ENCODE measurements at regions not wholly inside any gene's neighbourhood (a gene's known extent, or its start where the extent isn't known, plus 50 kb on each side); places are given as distances from the start of the nearest gene placed in this dataset.
"Not testable (repeated sequence)": the region's sequence is repeated elsewhere in the genome, so short reads cannot be mapped to it uniquely, and the experiment has no call there.

DNA sequence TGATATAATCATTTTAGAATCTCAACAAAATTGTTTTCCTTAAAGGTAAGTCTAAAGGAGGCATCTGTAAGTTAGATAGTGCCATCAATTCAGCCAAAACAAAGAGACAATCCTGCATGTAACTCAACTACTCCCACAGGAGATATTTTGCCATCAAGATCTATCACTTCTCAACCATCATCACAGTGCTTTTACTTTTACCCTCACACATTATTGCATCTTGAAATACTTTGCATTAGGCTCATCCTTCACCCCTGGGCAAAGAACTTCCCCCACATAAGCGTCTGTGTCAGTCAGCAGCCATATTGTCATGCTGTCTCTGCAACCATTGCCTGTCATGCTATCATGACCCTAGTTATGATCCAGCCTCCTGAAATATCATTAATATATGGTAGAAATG is 54.9 kb upstream of the NLGN1 start:
- no peak for DNase-seq (ENCODE audit: low spot score)
- FAIRE-seq, result no peak

DNA sequence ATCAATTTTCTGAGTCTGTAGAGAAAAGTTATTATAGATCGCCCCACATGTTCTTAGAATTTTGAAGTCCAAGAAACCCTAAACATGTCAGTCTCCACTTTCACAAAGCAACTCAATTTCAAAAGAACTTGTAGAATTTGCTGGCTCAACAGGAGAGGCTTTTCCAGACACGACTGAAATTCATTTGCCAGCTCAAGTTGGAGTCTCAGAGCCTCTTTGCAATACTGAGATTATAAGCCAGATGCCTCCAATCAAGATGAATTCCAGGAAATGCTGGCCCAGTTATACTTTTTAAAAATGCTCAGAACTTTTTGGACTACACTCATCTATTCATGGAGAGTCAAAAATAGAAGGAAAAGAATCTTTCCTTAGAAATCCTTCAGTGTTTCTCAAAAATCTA is 56.9 kb upstream of the NLGN1 start:
- no peak for FAIRE-seq

DNA sequence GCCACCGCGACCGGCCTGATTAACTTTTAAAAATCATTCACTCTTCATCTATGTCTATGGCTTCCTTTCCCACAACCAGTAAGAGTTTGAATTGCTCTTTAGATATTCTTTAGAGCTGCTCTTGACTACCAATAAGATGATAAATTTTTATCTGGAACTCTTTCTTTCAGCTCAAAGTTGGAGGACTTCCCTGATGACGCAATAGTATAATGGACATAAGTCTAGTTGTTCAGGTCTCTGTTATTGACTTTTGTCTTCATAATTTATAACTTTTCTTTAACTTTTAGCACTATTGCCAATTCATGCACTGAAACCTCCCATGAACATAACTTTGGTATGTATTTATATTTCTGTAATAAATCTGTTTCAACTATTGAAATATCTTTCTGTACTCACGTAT is 61.3 kb upstream of the NLGN1 start:
- FAIRE-seq (no peak), DNase-seq (ENCODE audit: low spot score) (no peak)

More for the DNA sequence above, 56.9 kb upstream of the NLGN1 start:
- DNase-seq (ENCODE audit: low spot score), result no peak

DNA sequence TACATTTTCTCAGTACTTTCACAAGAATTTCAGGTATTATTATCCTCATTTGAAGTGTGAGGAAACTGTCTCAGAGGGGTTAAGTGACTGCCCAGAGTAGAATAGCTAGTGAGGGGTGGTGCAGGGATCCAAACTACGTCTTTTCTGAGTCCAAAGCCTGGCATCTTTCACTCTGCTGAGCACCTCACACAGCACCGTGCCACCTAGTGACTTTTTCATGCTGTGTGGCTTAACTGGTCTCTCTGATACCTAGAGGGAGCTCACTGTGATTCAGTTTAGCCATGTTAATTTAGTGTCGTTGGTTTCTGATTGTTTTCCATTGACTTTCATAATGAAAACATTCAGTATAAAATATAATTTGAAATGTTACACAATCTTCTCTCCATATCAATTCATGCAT is 91.4 kb upstream of the NLGN1 start:
- DNase-seq (ENCODE audit: low spot score) (no peak), FAIRE-seq (no peak)

DNA sequence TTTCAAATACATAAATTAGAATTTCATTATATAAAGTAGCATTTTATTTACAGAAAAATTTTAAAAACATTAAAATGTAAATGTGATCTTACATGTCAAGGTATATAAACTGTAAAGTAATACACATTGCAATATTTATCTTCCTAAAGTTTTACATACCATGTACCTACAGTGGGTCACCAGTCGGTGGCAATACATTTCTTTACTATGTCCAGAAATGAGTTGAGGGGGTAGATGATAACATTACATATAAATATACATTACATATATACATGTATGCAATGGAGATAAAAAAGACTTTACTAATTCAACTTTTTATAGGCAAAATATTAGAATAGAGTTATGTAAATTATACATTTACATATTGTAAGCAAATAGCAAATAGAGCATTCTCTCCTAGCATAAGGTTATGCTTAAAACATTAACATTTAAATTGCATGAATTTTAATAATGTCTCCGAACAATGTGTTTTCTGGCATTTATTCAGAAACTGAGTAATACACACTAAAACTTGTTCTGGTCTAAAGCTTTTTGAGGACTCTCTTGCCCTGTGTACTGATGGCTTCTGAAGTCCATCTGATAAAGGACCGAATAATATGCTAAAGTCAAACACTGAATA is 93.3 kb upstream of the NLGN1 start:
- FAIRE-seq, result no peak

DNA sequence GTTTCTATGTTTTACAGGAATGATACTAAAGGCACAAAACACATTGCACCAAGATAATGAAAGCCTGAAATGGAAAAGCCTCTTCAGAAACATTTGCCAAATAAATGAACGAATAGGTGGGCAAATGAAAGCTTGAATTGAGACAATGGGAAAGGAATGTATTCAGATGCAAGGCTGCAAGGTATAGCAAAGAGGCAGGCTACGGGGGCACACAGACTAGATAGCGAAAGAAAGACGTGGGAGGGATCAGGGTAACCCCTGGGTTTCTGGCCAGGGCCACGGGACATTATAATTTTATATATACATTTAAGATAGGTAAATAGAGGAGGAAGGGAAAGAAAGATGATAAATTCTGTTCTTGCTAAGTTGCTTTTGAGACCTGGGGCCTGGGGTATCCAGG is 95.9 kb upstream of the NLGN1 start:
- no peak for FAIRE-seq
- no peak for DNase-seq (ENCODE audit: low spot score)

More for the DNA sequence above, 93.3 kb upstream of the NLGN1 start:
- DNase-seq (ENCODE audit: low spot score), result no peak

DNA sequence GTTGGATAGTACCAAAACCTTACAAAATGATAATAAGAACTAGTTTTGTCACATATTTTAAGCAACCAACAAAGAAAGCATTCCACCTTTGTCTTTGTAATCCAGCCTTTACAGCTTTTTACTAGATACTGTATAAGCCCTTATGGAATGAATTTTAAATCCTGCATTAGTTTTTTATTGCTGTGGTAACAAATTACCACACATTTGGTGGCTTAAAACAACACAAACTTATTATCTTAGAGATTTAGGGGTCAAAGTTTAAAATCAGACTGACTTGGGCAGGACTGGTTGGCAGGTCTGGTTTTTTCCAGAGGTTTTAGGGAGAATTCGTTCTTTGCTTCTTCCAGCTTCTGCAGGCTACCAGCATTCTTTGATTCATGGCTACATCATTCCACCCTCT is 108.5 kb upstream of the NLGN1 start:
- FAIRE-seq (no peak), DNase-seq (ENCODE audit: low spot score) (no peak)

DNA sequence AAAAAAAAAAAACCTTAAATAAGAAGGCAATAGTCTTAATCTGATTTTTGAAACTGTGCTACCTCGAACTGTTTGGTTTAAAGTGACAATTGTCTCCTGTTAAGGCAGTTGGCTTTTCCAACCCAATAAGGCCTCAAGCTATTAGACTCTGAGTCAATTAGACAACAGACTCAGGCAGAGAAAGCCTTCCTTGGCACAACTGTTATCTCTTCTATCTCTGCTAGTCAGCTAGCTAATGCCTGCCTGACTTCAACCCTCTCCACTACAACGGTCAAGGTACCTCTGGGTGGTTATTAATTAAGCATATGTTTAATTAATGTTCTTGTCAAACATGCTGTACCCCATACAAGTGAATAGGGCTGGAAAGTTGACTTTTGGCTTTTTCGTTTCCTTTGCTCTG is 110.2 kb upstream of the NLGN1 start:
- no peak for FAIRE-seq
- no peak for DNase-seq (ENCODE audit: low spot score)

DNA sequence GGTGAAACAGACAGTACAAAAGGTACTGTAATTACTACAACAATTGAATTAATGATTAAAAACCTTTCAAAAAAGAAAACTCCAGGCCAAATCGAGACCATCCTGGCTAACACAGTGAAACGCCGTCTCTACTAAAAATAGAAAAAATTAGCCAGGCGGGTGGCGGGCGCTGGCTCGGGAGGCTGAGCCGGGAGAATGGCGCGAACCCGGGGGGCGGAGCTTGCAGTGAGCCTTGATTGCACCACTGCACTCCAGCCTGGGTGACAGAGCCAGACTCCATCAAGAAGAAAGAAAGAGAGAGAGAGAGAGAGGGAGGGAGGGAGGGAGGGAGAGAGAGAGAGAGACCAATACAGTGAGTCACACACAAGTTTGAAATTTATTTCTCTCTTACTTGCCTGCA is 111.0 kb upstream of the NLGN1 start:
- FAIRE-seq, result not testable (repeated sequence)

DNA sequence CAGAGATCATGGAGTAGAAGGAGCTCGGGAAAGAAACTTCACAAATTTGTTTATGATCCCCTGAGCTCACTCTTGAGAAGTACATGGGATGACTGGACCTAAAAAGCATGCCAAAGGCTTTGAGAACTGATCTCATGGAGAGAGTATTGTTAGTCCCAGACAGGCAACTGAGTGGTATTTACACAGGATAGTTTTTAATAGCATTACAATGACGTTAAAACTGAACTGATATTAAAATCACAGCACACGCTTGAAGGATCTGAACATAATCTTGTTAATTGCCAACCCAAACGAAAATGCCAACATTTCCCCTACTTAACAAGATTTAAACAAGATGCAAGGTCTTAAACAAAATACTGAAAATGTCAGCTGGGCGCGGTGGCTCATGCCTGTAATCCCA is 113.2 kb upstream of the NLGN1 start:
- DNase-seq (ENCODE audit: low spot score) (no peak), FAIRE-seq (no peak)

More for the DNA sequence above, 111.0 kb upstream of the NLGN1 start:
- not testable (repeated sequence) for DNase-seq (ENCODE audit: low spot score)

DNA sequence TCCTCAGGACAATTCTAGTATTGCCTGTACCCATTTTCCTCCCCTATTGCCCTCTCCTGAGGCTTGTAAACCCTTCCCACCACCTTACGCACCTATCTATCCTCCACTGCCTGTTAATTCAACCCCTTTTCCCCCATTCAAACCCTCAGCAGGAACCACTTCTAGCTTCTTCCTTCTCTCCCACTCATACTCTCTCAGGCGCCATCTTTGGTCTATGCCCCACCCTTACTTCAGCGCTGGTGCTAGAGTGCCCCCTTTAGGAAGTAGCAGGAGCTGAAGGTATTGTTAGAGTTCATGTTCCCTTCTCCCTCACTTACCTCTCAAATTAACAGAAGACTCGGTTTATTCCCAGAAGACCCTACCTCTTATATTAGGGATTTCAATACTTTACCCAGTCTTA is 121.8 kb upstream of the NLGN1 start:
- DNase-seq (ENCODE audit: low spot score) (no peak), FAIRE-seq (no peak)

DNA sequence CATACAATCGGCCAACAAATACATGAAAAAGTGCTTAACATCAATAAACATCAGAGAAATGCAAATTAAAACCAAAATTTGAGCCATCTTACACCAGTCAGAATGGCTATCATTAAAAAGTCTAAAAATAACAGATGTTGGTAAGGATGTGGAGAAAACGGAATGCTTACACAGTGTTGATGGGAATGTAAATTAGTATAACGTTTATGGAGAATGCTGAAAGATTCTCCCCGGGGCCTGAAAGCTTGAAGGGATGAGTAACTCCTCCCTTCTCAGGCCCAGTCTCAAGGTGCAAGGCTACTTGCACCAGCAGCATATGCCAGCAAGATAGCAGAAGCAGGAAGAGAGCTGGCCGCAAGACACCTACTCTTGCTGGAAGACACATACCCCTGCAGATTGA is 123.7 kb upstream of the NLGN1 start:
- FAIRE-seq, result no peak
- DNase-seq (ENCODE audit: low spot score), result no peak

DNA sequence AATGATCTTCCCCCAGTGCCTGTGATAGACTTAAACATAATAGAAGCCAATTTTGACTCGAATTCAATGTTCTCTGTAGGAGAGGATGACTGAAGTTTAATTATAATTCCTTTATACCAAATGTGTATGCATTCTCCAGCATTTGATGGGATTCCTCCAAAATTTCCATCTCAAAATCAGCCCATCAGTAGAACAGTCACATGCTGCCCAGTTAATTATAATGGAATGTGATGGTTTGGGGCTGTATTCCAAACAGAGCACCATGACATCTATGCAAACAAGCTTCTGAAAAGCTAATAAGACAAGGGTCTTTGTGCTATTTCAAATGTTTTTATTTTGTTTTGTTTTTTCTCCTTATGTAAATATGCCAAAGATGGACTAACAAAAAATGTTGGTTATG is 127.7 kb upstream of the SPATA16 start:
- FAIRE-seq, result no peak
- DNase-seq (ENCODE audit: low spot score), result no peak

DNA sequence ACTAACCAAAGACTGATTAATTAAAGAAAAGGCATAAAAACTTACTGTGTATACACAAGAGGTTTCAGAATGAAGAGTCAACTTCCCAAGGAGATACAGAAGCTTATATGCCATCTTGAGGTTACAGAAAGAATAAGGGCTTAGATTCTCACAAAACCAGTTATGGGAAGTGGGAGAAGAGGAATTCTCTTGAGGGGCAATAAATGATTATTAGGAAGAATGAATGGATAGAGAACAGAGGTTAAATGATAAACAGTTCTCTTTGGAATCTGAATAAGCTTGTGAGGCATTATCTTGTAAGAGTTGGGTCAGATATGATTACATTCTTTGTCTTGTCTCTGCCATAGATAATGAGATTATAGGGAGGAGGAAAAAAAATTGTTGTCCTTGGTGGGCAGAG is 126.7 kb upstream of the SPATA16 start:
- DNase-seq (ENCODE audit: low spot score) (no peak), FAIRE-seq (no peak)

DNA sequence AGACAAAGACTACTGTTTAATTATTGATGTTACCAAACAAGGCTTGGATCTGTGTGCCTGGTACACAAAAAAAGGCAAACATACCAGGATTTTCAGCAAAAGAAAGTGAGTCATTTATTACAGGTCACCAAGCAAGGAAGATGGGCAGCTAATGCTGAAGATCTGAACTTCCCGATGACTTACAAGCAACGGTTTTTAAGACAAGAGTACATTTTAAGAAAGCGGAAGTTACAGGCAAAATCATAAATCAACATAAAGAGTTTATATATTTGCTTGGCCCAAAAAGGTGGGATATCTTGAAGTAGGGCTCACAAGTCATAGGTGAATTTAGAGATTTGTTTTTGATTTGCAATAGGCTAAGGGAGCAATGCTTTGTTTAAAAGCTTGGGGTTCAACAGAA is 125.4 kb upstream of the SPATA16 start:
- FAIRE-seq, result no peak
- DNase-seq (ENCODE audit: low spot score), result no peak

DNA sequence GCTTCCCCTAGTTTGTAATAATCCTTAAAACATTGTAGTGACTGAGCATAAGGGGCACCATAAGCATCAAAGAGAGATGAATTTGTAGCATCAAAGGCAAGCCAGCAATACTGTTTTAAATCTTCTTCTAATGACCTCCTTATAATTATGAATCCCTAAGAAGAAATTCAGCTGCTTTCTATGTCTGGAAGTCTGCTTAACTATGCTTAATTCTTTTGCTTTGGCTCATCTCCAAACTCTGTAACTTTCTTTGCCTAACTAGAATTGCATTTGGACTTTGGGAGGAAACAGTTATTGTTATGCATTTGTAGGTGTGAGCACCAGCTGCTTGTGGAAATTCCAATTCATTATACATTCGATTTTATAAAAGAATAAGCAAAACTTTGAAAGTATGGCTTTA is 117.7 kb upstream of the SPATA16 start:
- DNase-seq (ENCODE audit: low spot score), result no peak
- FAIRE-seq, result no peak

DNA sequence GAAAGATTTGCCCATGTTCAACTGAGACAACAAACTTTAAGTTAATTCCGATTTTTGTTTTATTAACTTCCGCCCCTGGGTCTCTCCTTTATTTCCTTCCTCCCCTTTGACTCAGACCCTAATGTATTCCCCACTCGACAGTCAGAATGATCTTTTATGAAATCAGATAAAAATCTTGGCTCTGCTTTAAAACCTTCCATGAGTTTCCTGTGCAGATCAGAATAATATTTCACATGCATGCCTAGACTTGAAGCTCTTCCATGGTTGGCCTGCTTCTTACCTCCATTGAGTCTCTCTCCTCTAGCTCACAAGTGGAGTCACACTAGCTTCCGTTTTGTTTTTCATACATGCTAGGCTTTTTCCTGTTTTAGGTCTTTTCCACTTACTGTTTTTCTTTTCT is 116.8 kb upstream of the SPATA16 start:
- FAIRE-seq, result no peak
- DNase-seq (ENCODE audit: low spot score), result no peak

DNA sequence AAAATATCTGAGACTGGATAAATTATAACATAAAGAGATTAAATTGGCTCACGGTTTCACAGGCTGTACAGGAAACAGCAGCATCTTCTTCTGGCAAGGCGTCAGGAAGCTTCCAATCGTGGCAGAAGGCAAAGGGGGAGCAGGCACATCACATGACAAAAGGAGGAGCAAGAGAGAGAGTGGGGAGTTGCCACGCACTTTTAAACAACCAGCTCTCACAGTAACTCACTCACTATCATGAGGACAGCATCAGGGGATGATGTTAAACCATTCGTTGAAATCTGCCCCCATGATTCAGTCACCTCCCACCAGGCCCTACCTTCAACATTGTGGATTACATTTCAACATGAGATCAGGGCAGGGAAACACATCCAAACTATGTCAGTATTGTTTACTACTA is 114.5 kb upstream of the SPATA16 start:
- DNase-seq (ENCODE audit: low spot score), result no peak
- no peak for FAIRE-seq

DNA sequence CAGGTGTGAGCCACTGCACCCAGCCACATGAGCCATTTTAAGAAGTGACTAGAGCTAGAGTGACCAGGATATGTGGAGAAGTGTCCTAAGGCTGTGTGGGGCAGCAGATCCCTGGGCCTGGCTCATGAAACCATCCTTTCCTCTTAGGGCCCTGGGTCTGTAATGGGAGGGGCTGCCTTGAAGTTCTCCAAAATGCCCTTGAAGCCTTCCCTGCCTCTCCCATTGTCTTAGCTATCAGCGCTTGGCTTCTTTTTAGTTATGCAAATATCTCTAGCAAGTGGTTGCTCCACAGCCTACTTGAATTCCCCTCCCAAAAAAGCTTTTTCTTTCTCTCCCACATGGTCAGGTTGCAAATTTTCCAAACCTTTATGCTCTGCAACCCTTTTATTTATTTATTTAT is 112.4 kb upstream of the SPATA16 start:
- no peak for DNase-seq (ENCODE audit: low spot score)
- no peak for FAIRE-seq

DNA sequence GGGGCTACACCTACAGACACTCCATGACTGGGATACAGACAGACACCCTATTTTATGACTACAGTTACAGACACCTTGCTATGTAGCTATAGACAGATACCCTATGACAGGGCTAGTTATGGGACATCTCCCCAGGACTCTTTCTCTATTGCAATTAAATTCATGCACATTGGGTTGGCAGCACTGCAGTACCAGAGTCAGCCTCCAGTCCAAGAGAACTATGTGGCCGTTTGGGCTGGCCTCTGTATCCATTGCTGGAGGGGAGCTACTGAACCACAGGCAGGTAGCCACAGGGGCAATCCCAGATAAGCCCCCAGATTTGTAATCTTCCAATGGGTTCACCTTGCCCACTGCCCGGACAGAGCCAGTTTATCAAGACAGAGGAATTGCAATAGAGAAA is 108.4 kb upstream of the SPATA16 start:
- FAIRE-seq, result no peak
- DNase-seq (ENCODE audit: low spot score), result no peak

DNA sequence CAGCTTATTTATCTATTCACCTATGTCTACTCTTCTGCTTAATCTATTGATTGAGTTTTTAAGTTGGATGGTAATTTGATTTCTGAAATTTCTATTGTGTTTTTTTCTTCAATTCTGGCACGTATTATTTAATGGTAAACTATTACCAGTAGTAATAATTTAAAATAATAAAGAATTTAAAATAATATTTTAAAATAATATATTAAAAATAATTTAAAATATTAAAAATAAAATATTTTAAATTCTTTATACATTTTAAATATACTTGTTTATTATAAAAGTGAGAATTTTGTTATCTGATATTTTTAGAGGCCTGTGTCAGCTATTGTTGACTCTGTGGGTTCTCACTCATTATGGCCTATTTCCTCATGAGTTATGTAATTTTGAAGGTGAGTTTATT is 100.7 kb upstream of the SPATA16 start:
- DNase-seq (ENCODE audit: low spot score) (no peak), FAIRE-seq (no peak)

DNA sequence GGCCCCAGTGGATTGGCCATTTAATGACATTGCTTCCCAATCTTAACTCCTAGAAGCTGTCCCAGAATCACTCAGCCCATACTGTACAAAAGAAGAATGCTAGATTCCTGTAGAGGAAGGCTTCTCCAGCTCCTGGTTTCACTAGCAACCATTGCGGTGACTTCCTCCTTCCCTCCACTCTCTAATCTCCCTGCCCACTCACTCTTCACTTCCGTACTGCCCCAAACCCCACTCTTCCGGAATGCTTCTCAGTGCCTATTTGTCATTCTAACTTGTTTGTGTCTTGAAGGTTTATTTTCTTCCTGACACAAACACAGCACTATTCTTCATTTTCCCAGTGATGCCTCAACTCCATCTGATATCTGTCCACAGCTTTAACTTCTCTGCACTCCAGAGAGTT is 97.1 kb upstream of the SPATA16 start:
- DNase-seq (ENCODE audit: low spot score) (no peak), FAIRE-seq (no peak)

DNA sequence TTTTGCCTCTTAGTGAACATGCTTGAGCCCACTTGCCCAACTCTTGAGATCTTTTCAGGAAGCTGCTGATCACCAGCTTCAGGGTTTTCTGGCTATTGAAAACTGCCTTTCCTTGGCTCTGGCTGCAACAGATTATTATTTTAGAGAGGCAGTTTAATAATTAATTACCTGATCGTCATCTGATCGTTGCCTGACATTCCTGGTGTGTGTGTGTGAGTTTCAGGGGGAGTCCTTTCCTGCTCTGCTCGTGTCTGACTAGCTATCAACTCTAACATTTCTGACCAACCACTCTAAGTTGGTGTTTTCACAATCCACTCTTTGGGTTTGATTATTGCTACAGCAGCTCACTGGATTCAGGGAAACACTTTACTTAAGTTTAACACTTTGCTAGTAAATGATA is 84.3 kb upstream of the SPATA16 start:
- FAIRE-seq, result no peak
- no peak for DNase-seq (ENCODE audit: low spot score)

DNA sequence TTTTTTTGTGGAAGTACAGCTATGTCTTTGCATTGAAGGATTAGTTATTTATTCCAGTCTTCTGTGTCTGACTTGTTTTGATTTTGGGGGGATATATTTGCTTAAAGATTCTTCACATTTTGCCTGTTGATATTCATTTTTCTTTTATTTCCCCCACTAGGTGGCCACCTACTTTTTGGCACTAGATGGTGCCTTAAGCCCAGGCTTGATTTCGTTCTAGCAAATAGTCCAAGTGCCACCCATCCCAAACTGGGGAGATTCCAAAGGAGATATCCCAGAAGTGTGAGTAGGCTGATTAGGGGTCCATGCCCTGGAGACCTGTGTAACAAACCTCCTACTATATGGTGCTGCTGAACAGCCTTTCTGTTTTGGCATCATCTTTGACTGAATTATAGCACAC is 80.0 kb upstream of the SPATA16 start:
- DNase-seq (ENCODE audit: low spot score), result peak; percentile 8

More for the DNA sequence above, 80.0 kb upstream of the SPATA16 start:
- FAIRE-seq, result no peak

Measured in urothelium cell line (cell line).